ENCODE measurements at regions not wholly inside any gene's neighbourhood (a gene's known extent, or its start where the extent isn't known, plus 50 kb on each side); places are given as distances from the start of the nearest gene placed in this dataset.
A peak's percentile ranks its signal among the peaks of the same experiment; 100 is the strongest.

- DNase-seq = peak; percentile 42
Measured at GRCh38 chr2:41414486-41415230, 633.2 kb upstream of the PKDCC start.

- DNase-seq = no peak
Measured at GRCh38 chr2:41417511-41417910, 630.3 kb upstream of the PKDCC start.

GRCh38 chr2:41420219-41420618, 627.6 kb upstream of the PKDCC start:
- no peak for DNase-seq

GRCh38 chr2:41420872-41421271, 626.9 kb upstream of the PKDCC start:
- no peak for DNase-seq

- DNase-seq = peak; percentile 92
Measured at GRCh38 chr2:41431756-41432155, 616.1 kb upstream of the PKDCC start.

GRCh38 chr2:41432459-41432858, 615.4 kb upstream of the PKDCC start:
- no peak for DNase-seq

GRCh38 chr2:41434991-41435390, 612.8 kb upstream of the PKDCC start:
- no peak for DNase-seq

GRCh38 chr2:41441958-41442357, 605.9 kb upstream of the PKDCC start:
- DNase-seq = no peak

- DNase-seq = no peak
Measured at GRCh38 chr2:41445865-41446264, 602.0 kb upstream of the PKDCC start.

GRCh38 chr2:41446266-41446665, 601.6 kb upstream of the PKDCC start:
- DNase-seq = no peak

- DNase-seq = no peak
Measured at GRCh38 chr2:41448221-41448620, 599.6 kb upstream of the PKDCC start.

- no peak for DNase-seq
Measured at GRCh38 chr2:41457026-41457425, 590.8 kb upstream of the PKDCC start.

- DNase-seq = no peak
Measured at GRCh38 chr2:41460661-41461060, 587.2 kb upstream of the PKDCC start.

GRCh38 chr2:41464395-41464794, 583.4 kb upstream of the PKDCC start:
- DNase-seq = no peak

GRCh38 chr2:41475959-41476358, 571.9 kb upstream of the PKDCC start:
- no peak for DNase-seq

- no peak for DNase-seq
Measured at GRCh38 chr2:41482659-41483058, 565.2 kb upstream of the PKDCC start.

GRCh38 chr2:41483226-41483625, 564.6 kb upstream of the PKDCC start:
- DNase-seq = no peak

GRCh38 chr2:41483982-41484857, 563.6 kb upstream of the PKDCC start:
- DNase-seq = no peak

GRCh38 chr2:41484858-41485234, 563.0 kb upstream of the PKDCC start:
- no peak for DNase-seq

GRCh38 chr2:41486948-41487347, 560.9 kb upstream of the PKDCC start:
- DNase-seq = no peak

- no peak for DNase-seq
Measured at GRCh38 chr2:41488888-41489287, 558.9 kb upstream of the PKDCC start.

- no peak for DNase-seq
Measured at GRCh38 chr2:41489638-41490037, 558.2 kb upstream of the PKDCC start.

- no peak for DNase-seq
Measured at GRCh38 chr2:41495050-41495449, 552.8 kb upstream of the PKDCC start.

- no peak for DNase-seq
Measured at GRCh38 chr2:41496908-41497307, 550.9 kb upstream of the PKDCC start.
